ENCODE measurements at regions not wholly inside any gene's neighbourhood (a gene's known extent, or its start where the extent isn't known, plus 50 kb on each side); places are given as distances from the start of the nearest gene placed in this dataset.

- TF ChIP-seq CTCF (IDR thresholded peaks at IDR 0.05; ENCODE audit: low read depth, low read length, poor library complexity, severe bottlenecking) (no peak), EZH2phosphoT487 (IDR thresholded peaks at IDR 0.05; ENCODE audit: borderline replicate concordance, low read length) (no peak)
These were observed 162.2 kb upstream of the ZFHX3 start for GRCh38 chr16:73210084-73210483.

All from DOHH2 (cell line).